Bone marrow (tissue), 2 donors: ENCODE measurements at regions not wholly inside any gene's neighbourhood (a gene's known extent, or its start where the extent isn't known, plus 50 kb on each side); places are given as distances from the start of the nearest gene placed in this dataset.

Source experiments
- DNase-seq, 2 donors: peaks; one replicate each; lab custom pipeline; 2025; lab: John Stamatoyannopoulos, UW

- no peak for DNase-seq
Observed at GRCh38 chr21:24123785-24124184, 1483.5 kb downstream of the MRPL39 start.

- no peak for DNase-seq
Observed at GRCh38 chr21:24118738-24119459, 1488.4 kb downstream of the MRPL39 start.

- no peak for DNase-seq
Observed at GRCh38 chr21:24115141-24115540, 1492.1 kb downstream of the MRPL39 start.

- DNase-seq, result no peak
Observed at GRCh38 chr21:24112020-24112419, 1495.3 kb downstream of the MRPL39 start.

GRCh38 chr21:24110846-24111245 lies 1496.4 kb downstream of the MRPL39 start:
- no peak for DNase-seq

- no peak for DNase-seq
Observed at GRCh38 chr21:24097181-24097580, 1510.1 kb downstream of the MRPL39 start.

GRCh38 chr21:24096651-24097050 lies 1510.6 kb downstream of the MRPL39 start:
- DNase-seq, result no peak

GRCh38 chr21:24093032-24093431 lies 1514.2 kb downstream of the MRPL39 start:
- DNase-seq, result no peak

- no peak for DNase-seq
Observed at GRCh38 chr21:24076179-24076578, 1531.1 kb downstream of the MRPL39 start.

GRCh38 chr21:24055696-24056095 lies 1551.6 kb downstream of the MRPL39 start:
- DNase-seq, result no peak

GRCh38 chr21:24050231-24050630 lies 1557.0 kb downstream of the MRPL39 start:
- DNase-seq, result no peak

- DNase-seq, result no peak
Observed at GRCh38 chr21:24046829-24047443, 1560.3 kb downstream of the MRPL39 start.

GRCh38 chr21:24045775-24046215 lies 1561.5 kb downstream of the MRPL39 start:
- DNase-seq, result no peak

- DNase-seq, result no peak
Observed at GRCh38 chr21:24045373-24045772, 1561.9 kb downstream of the MRPL39 start.

- DNase-seq, result no peak
Observed at GRCh38 chr21:24042687-24043086, 1564.6 kb downstream of the MRPL39 start.

- DNase-seq, result no peak
Observed at GRCh38 chr21:24032709-24033232, 1574.5 kb downstream of the MRPL39 start.

- DNase-seq, result no peak
Observed at GRCh38 chr21:24027396-24027795, 1579.9 kb downstream of the MRPL39 start.

GRCh38 chr21:24025101-24025500 lies 1582.2 kb downstream of the MRPL39 start:
- DNase-seq, result no peak

- DNase-seq, result no peak
Observed at GRCh38 chr21:24023936-24024335, 1583.3 kb downstream of the MRPL39 start.

GRCh38 chr21:24023402-24023801 lies 1583.9 kb downstream of the MRPL39 start:
- no peak for DNase-seq

- DNase-seq, result no peak
Observed at GRCh38 chr21:24014381-24014780, 1592.9 kb downstream of the MRPL39 start.

- no peak for DNase-seq
Observed at GRCh38 chr21:24011087-24011486, 1596.2 kb downstream of the MRPL39 start.

GRCh38 chr21:24007592-24007991 lies 1599.7 kb downstream of the MRPL39 start:
- DNase-seq, result no peak
